Thyroid gland (tissue), 4 donors: ENCODE measurements at regions not wholly inside any gene's neighbourhood (a gene's known extent, or its start where the extent isn't known, plus 50 kb on each side); places are given as distances from the start of the nearest gene placed in this dataset.

Source experiments
- DNase-seq, 2 donors: peaks; one replicate each; pipeline ENCODE4 v3.0.0-alpha.2; 2019
- H3K27ac ChIP-seq, 3 donors: fragments of 200-600 bp; sonication (generic); 1 replicate in 2 of 3; 2 replicates in 1 of 3; pipeline ENCODE4 v1.5.1; 2016 to 2019; ENCODE audit warnings: mild to moderate bottlenecking in 1 of 3, moderate library complexity in 1 of 3
- H3K27me3 ChIP-seq: fragments of 200-600 bp; sonication (generic); one replicate; pipeline ENCODE4 v1.5.1; 2019
- H3K36me3 ChIP-seq, 2 donors: fragments of 200-600 bp; sonication (generic); one replicate each; pipeline ENCODE4 v1.5.1; 2016 to 2019
- H3K4me1 ChIP-seq, 2 donors: fragments of 200-600 bp; sonication (generic); one replicate each; pipeline ENCODE4 v1.5.1; 2017 to 2019
- H3K4me3 ChIP-seq, 3 donors: fragments of 200-600 bp; sonication (generic); replicated peaks in 1 of 3; 1 replicate in 2 of 3; 2 replicates in 1 of 3; pipeline ENCODE4 v1.5.1; 2016; ENCODE audit warnings: mild to moderate bottlenecking in 1 of 3
- H3K9me3 ChIP-seq: fragments of 200-600 bp; sonication (generic); one replicate; pipeline ENCODE4 v1.5.1; 2017
- POLR2A ChIP-seq, 2 donors: fragments of 450-650 bp; IDR thresholded peaks; one replicate each; pipeline ENCODE4 v1.6.1; 2017; ENCODE audit warnings: antibody characterized with exemption in 2 of 2, mild to moderate bottlenecking in 2 of 2, moderate library complexity in 1 of 2
- WGBS, 2 donors: methylation state at CpG; one replicate each; pipeline ENCODE4 v1.1.5; 2017; 5-methylcytosine and 5-hydroxymethylcytosine counted together
- intact Hi-C: fragments of 100-400 bp; cut with DNase I; formaldehyde crosslinking; loops from one replicate; pipeline ENCODE4 v1.15.1; 2023
- TF ChIP-seq, protein P1 (sequence below), 6 experiments: fragments of 200-600 bp in 3 of 6; fragments of 450-650 bp in 3 of 6; sonication (generic) in 3 of 6; IDR thresholded peaks; one replicate each; pipeline ENCODE4 v1.5.1; 2016 to 2019; ENCODE audit warnings: antibody characterized with exemption in 6 of 6, mild to moderate bottlenecking in 2 of 6, inconsistent platforms in 1 of 6, moderate library complexity in 1 of 6

DNA sequence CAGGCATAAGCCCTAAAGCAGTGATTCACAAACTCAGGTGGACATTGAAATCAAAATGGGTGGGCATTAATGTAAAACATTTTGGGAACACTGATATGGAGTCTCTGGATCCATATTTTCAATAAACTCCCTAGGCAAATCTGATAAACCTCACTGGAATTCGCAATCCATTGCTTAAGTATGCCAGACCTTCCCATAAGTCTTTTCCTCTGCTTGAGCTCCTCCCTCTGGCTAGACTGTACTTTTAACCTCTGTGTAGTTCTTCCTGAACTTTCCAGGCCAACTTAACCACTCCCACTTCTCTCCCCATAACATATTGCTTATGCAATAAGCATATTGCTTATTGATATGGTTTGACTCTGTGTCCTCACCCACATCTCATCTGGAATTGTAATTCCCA lies 629.7 kb upstream of the IMPG1 start:
- H3K27me3 ChIP-seq, result no peaks in the 10 kb centered on the region
- no peaks in the 10 kb centered on the region for H3K9me3 ChIP-seq
- 76 to 86% methylated on average over 1 of the region's 1 CpG for WGBS, 2 donors

DNA sequence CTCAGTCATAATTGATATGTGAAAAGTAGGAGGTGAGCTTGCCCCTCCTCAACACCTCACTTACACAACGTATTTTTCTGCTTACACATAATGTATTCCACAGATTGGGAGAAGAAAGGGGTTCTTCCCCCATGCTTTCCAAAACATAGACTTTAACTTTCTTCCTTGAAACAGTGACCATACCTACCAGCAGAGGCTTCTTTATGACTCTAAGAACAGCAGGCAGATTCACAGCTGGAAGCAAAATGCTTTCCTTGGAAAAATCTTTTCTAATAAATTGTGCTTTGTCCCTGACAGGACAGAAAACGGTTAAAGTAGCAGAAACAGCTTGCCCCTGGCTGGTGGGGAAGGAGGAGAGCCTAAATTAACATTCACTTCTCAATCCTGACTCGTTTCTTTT lies 629.1 kb upstream of the IMPG1 start:
- no peak for DNase-seq
- Histone ChIP-seq H3K4me1 (no peaks in the 10 kb centered on the region), H3K9me3 (no peaks in the 10 kb centered on the region), H3K27ac (no peak overlapping the region), H3K27me3 (no peaks in the 10 kb centered on the region), H3K4me3 (no peak overlapping the region), H3K36me3 (no peaks in the 10 kb centered on the region)
- 57 to 58% methylated on average over 3 of the region's 3 CpGs for WGBS, 2 donors
- intact Hi-C loops, result no loop called here
- no peak for TF ChIP-seq POLR2A (IDR thresholded peaks at IDR 0.05)
- TF ChIP-seq, protein P1, sequence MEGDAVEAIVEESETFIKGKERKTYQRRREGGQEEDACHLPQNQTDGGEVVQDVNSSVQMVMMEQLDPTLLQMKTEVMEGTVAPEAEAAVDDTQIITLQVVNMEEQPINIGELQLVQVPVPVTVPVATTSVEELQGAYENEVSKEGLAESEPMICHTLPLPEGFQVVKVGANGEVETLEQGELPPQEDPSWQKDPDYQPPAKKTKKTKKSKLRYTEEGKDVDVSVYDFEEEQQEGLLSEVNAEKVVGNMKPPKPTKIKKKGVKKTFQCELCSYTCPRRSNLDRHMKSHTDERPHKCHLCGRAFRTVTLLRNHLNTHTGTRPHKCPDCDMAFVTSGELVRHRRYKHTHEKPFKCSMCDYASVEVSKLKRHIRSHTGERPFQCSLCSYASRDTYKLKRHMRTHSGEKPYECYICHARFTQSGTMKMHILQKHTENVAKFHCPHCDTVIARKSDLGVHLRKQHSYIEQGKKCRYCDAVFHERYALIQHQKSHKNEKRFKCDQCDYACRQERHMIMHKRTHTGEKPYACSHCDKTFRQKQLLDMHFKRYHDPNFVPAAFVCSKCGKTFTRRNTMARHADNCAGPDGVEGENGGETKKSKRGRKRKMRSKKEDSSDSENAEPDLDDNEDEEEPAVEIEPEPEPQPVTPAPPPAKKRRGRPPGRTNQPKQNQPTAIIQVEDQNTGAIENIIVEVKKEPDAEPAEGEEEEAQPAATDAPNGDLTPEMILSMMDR (IDR thresholded peaks at IDR 0.05), result no peak

More for the DNA sequence above, 629.7 kb upstream of the IMPG1 start:
- DNase-seq, result no peak
- H3K36me3 ChIP-seq, result no peaks in the 10 kb centered on the region
- TF ChIP-seq POLR2A (IDR thresholded peaks at IDR 0.05), result no peak
- TF ChIP-seq, protein P1 (IDR thresholded peaks at IDR 0.05), result no peak
- no peak overlapping the region for H3K27ac ChIP-seq
- H3K4me3 ChIP-seq, result no peak overlapping the region
- no peaks in the 10 kb centered on the region for H3K4me1 ChIP-seq
- intact Hi-C loops, result no loop called here

- Histone ChIP-seq H3K4me3 (no peak overlapping the region), H3K9me3 (no peaks in the 10 kb centered on the region), H3K36me3 (no peaks in the 10 kb centered on the region), H3K4me1 (no peaks in the 10 kb centered on the region), H3K27me3 (no peaks in the 10 kb centered on the region), H3K27ac (no peak overlapping the region)
- DNase-seq, result no peak
- intact Hi-C loops, result no loop called here
- TF ChIP-seq, protein P1 (IDR thresholded peaks at IDR 0.05), result no peak
- TF ChIP-seq POLR2A (IDR thresholded peaks at IDR 0.05), result no peak
- 51 to 53% methylated on average over 2 of the region's 2 CpGs for WGBS, 2 donors
Measured at GRCh38 chr6:76697585-76697984, 625.1 kb upstream of the IMPG1 start.

DNA sequence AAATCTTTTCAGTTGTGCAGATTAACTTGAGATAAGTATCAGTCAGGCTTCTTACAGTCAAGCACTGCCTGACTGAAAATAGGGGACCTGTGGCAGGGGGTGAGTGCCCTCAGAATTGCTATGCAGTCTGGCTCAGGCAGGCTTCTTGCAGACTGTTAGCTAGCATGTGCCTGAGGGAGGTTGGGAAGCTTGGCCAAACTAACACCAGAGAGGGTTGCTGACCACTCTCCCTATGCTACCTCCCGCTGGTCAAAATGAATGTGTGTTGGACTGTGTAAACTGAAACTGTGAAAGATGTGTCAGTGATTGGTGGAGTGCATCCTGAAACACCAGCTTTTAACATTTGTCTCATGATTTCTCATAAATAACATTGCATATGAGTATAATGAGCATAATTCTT lies 622.3 kb upstream of the IMPG1 start:
- no peak overlapping the region for H3K27ac ChIP-seq
- no peaks in the 10 kb centered on the region for H3K9me3 ChIP-seq
- no peak overlapping the region for H3K4me3 ChIP-seq
- no peaks in the 10 kb centered on the region for H3K4me1 ChIP-seq
- intact Hi-C loops, result no loop called here
- no peaks in the 10 kb centered on the region for H3K36me3 ChIP-seq
- no peaks in the 10 kb centered on the region for H3K27me3 ChIP-seq
- 67% methylated on average over 1 of the region's 1 CpG for WGBS, 2 donors
- no peak for DNase-seq
- TF ChIP-seq POLR2A (IDR thresholded peaks at IDR 0.05), result no peak
- TF ChIP-seq, protein P1 (IDR thresholded peaks at IDR 0.05), result no peak

GRCh38 chr6:76684875-76685274 lies 612.4 kb upstream of the IMPG1 start:
- Histone ChIP-seq H3K4me1 (no peaks in the 10 kb centered on the region), H3K9me3 (no peaks in the 10 kb centered on the region), H3K36me3 (no peaks in the 10 kb centered on the region), H3K27me3 (no peaks in the 10 kb centered on the region), H3K4me3 (no peak overlapping the region), H3K27ac (no peak overlapping the region)
- no peak for DNase-seq
- WGBS, 2 donors, result 84 to 85% methylated on average over 5 of the region's 5 CpGs
- intact Hi-C loops, result no loop called here
- TF ChIP-seq, protein P1 (IDR thresholded peaks at IDR 0.05), result no peak
- TF ChIP-seq POLR2A (IDR thresholded peaks at IDR 0.05), result no peak
